Peyer's patch (tissue), 4 donors: ENCODE measurements at regions not wholly inside any gene's neighbourhood (a gene's known extent, or its start where the extent isn't known, plus 50 kb on each side); places are given as distances from the start of the nearest gene placed in this dataset.
A peak's percentile ranks its signal among the peaks of the same experiment; 100 is the strongest.

Source experiments
- CTCF ChIP-seq, 6 experiments: fragments of 450-650 bp in 4 of 6; fragments of 200-600 bp in 2 of 6; sonication (generic) in 1 of 6; IDR thresholded peaks; one replicate each; pipeline ENCODE4 v1.5.1; 2017 to 2019; ENCODE audit warnings: antibody characterized with exemption in 6 of 6, mild to moderate bottlenecking in 3 of 6, moderate library complexity in 1 of 6
- POLR2A ChIP-seq, 2 donors: fragments of 450-650 bp; IDR thresholded peaks; one replicate each; pipeline ENCODE4 v1.5.1; 2017; ENCODE audit warnings: antibody characterized with exemption in 2 of 2, mild to moderate bottlenecking in 2 of 2, moderate library complexity in 2 of 2

DNA sequence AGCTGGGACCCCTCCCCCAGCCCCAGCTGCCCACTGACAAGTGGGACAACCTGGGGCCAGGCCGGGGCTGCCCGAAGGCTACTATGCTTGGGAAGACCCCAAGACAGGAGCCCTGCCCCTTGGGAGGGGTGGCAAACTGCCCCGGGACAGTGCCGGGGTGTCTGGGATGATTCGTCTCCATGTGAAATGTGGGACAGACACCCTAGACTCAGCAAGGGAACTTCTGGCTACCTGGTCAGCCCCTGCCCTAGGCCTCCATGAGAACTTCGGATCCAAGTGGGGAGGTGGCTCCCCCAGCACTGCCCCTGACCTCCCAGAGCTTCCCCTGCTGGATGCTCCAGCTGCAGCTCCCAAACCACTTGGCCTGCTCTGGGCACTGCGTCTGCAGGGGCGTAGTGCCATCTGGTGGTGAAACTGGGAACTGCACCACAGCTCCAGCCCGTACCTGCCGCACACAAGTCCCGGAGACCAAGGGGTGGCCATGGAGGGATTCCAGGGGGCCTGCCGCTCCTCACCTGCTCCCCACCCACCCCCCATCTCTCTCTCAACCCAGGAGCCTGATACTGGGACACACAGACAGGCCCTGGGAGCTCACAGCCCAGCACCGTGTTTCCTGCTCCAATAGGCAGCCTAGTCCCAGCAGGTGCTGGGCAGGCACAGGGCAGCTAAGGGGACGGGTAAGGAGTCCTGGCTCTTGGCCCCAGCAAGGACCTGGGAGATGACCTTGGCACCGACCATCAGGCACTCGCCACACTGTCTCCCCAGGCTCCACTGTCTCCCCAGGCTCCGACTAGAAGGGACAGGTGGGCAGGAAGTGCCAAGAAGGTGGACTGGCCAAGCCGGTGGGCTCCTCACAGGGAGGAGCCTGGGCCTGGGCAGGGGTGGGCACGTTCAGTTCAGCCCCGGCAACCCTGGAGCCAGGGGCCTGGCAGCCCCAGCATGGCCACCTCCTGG, 194.1 kb downstream of the IGLL1 start:
- TF ChIP-seq POLR2A (IDR thresholded peaks at IDR 0.05) (no peak), CTCF (IDR thresholded peaks at IDR 0.05) (peak; percentile 88 to 100 (median 98))
